Gastrocnemius medialis (tissue), 4 donors: ENCODE measurements at regions not wholly inside any gene's neighbourhood (a gene's known extent, or its start where the extent isn't known, plus 50 kb on each side); places are given as distances from the start of the nearest gene placed in this dataset.

Experiments
- CTCF ChIP-seq, 5 experiments: fragments of 450-650 bp in 3 of 5; fragments of 200-600 bp in 2 of 5; sonication (generic) in 2 of 5; IDR thresholded peaks in 4 of 5; conservative IDR thresholded peaks in 1 of 5; 1 replicate in 4 of 5; 2 replicates in 1 of 5; pipeline ENCODE4 v1.5.1; 2016 to 2019; ENCODE audit warnings: antibody characterized with exemption in 5 of 5, mild to moderate bottlenecking in 3 of 5, moderate library complexity in 3 of 5
- POLR2A ChIP-seq, 2 donors: fragments of 450-650 bp; IDR thresholded peaks; one replicate each; pipeline ENCODE4 v1.6.1; 2017; ENCODE audit warnings: antibody characterized with exemption in 2 of 2, mild to moderate bottlenecking in 2 of 2, moderate library complexity in 2 of 2

GRCh38 chr2:138272524-138273195, 228.9 kb upstream of the SPOPL start:
- no peak for TF ChIP-seq POLR2A (IDR thresholded peaks at IDR 0.05)
- no peak for TF ChIP-seq CTCF (IDR thresholded peaks at IDR 0.05 in 4 of 5, conservative IDR thresholded peaks at IDR 0.05 in 1 of 5)
